ENCODE measurements at regions not wholly inside any gene's neighbourhood (a gene's known extent, or its start where the extent isn't known, plus 50 kb on each side); places are given as distances from the start of the nearest gene placed in this dataset.

- TF ChIP-seq, protein P1, sequence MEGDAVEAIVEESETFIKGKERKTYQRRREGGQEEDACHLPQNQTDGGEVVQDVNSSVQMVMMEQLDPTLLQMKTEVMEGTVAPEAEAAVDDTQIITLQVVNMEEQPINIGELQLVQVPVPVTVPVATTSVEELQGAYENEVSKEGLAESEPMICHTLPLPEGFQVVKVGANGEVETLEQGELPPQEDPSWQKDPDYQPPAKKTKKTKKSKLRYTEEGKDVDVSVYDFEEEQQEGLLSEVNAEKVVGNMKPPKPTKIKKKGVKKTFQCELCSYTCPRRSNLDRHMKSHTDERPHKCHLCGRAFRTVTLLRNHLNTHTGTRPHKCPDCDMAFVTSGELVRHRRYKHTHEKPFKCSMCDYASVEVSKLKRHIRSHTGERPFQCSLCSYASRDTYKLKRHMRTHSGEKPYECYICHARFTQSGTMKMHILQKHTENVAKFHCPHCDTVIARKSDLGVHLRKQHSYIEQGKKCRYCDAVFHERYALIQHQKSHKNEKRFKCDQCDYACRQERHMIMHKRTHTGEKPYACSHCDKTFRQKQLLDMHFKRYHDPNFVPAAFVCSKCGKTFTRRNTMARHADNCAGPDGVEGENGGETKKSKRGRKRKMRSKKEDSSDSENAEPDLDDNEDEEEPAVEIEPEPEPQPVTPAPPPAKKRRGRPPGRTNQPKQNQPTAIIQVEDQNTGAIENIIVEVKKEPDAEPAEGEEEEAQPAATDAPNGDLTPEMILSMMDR (IDR thresholded peaks at IDR 0.05), result no peak
- TF ChIP-seq POLR2AphosphoS5 (IDR thresholded peaks at IDR 0.05; ENCODE audit: insufficient read depth in 1 of 2, low read depth in 1 of 2), result no peak
Observed at GRCh38 chr2:37831081-37831780, 93.9 kb upstream of the RMDN2 start.

All from vagina (tissue), 2 donors.